Neural progenitor cell (in vitro differentiated cells): ENCODE measurements at regions not wholly inside any gene's neighbourhood (a gene's known extent, or its start where the extent isn't known, plus 50 kb on each side); places are given as distances from the start of the nearest gene placed in this dataset.

ENCODE experiments used
- EZH2phosphoT487 ChIP-seq: fragments of 200-600 bp; sonication (generic); IDR thresholded peaks from 2 replicates; pipeline ENCODE4 v1.6.1; 2017; ENCODE audit warnings: antibody characterized with exemption
- TF ChIP-seq, protein P1 (sequence below): fragments of 200-600 bp; sonication (generic); IDR thresholded peaks from 2 replicates; pipeline ENCODE4 v1.5.1; 2017; ENCODE audit warnings: antibody characterized with exemption, mild to moderate bottlenecking

DNA sequence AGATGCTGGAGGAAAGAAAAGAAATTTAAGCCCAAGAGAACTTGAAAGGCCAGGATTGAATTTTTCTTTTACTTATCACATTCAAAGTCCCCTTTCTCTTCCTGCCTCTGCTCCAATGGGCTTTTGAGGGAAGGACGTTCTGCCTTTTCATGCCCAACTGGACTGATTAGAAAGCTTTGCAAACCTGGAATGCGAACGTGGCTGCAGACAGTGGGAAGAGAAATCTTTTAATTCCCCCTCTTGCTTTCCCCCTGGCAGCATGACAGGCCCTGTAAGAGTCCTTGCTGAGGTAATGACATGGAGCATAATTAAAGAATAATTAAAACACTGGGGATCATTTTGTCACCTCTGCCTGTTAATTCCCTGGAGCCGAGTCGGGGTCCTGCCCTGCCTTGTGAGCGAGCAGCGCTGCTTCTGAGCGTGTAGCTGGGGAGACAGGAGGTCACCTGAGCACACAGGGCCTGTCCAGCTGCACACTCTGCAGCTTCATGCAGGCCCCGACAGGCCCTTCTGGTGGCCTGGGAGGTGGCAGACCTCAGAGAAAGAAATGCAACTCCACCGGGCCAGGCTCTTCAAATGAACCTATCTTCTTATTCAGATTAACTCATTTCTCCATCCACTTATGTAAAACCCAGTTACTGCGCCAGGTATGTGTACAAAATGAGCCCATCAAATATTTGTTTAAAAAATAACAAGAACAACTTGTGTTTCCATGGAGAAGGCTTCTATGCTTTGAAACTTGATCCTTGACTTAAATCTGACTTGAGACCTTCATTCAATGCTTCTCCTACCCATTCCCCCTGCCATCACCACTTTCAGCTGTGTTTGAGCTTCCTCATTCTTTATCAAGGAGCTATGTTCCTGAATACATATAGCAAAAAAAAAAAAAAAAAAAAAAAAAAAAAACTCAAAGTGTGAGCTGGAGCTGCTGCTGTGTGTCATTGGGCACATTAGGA lies 628.2 kb upstream of the CFAP20DC start:
- TF ChIP-seq, protein P1, sequence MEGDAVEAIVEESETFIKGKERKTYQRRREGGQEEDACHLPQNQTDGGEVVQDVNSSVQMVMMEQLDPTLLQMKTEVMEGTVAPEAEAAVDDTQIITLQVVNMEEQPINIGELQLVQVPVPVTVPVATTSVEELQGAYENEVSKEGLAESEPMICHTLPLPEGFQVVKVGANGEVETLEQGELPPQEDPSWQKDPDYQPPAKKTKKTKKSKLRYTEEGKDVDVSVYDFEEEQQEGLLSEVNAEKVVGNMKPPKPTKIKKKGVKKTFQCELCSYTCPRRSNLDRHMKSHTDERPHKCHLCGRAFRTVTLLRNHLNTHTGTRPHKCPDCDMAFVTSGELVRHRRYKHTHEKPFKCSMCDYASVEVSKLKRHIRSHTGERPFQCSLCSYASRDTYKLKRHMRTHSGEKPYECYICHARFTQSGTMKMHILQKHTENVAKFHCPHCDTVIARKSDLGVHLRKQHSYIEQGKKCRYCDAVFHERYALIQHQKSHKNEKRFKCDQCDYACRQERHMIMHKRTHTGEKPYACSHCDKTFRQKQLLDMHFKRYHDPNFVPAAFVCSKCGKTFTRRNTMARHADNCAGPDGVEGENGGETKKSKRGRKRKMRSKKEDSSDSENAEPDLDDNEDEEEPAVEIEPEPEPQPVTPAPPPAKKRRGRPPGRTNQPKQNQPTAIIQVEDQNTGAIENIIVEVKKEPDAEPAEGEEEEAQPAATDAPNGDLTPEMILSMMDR: no peak
- TF ChIP-seq EZH2phosphoT487: no peak
